WTC11 (cell line): ENCODE measurements at regions not wholly inside any gene's neighbourhood (a gene's known extent, or its start where the extent isn't known, plus 50 kb on each side); places are given as distances from the start of the nearest gene placed in this dataset.

Experiments
- ATAC-seq: fragments of 200-7000 bp; cut with Tn5 transposase; 2 replicates; pipeline ENCODE4 v1.10.0; 2021; ENCODE audit warnings: mild to moderate bottlenecking, moderate library complexity
- CTCF ChIA-PET: fragments of 300-600 bp; sonication (Branson Sonifier 250); formaldehyde crosslinking; loops from one replicate; lab custom pipeline; 2021; ENCODE audit warnings: antibody characterized with exemption; lab: Charles Lee
- POLR2A ChIA-PET: fragments of 350-600 bp; sonication (Branson Sonifier 250); formaldehyde crosslinking; loops from one replicate; lab custom pipeline; 2021; ENCODE audit warnings: antibody characterized with exemption; lab: Charles Lee
- DNase-seq: peaks from one replicate; pipeline ENCODE4 v3.0.0; 2021; ENCODE audit warnings: low spot score
- H3K27ac Mint-ChIP-seq: 2 replicates; pipeline ENCODE4 v1.8.0; 2021; ENCODE audit warnings: mixed read lengths
- H3K27me3 Mint-ChIP-seq: 2 replicates; pipeline ENCODE4 v1.8.0; 2021; ENCODE audit warnings: low read depth, mild to moderate bottlenecking, moderate library complexity, mixed read lengths
- H3K36me3 Mint-ChIP-seq: 2 replicates; pipeline ENCODE4 v1.8.0; 2021; ENCODE audit warnings: mixed read lengths
- H3K4me1 Mint-ChIP-seq: 2 replicates; pipeline ENCODE4 v1.8.0; 2022; ENCODE audit warnings: mixed read lengths
- H3K4me3 Mint-ChIP-seq: 2 replicates; pipeline ENCODE4 v1.8.0; 2021; ENCODE audit warnings: mild to moderate bottlenecking, moderate library complexity, mixed read lengths
- H3K9me3 Mint-ChIP-seq: 2 replicates; pipeline ENCODE4 v1.8.0; 2021; ENCODE audit warnings: mixed read lengths
- CBFB ChIP-seq: sonication (generic); formaldehyde crosslinking; IDR thresholded peaks from 2 replicates; pipeline ENCODE4 v1.8.1; 2022; ENCODE audit warnings: mild to moderate bottlenecking, low read depth, missing genetic modification reagents
- ELF4 ChIP-seq: sonication (generic); formaldehyde crosslinking; IDR thresholded peaks from 2 replicates; pipeline ENCODE4 v1.8.1; 2022; ENCODE audit warnings: low read depth, mild to moderate bottlenecking, moderate library complexity, missing genetic modification reagents
- ESRRA ChIP-seq: sonication (generic); formaldehyde crosslinking; IDR thresholded peaks from 2 replicates; pipeline ENCODE4 v1.8.1; 2022; ENCODE audit warnings: mild to moderate bottlenecking, missing genetic modification reagents, borderline replicate concordance
- GABPB1 ChIP-seq: sonication (generic); formaldehyde crosslinking; IDR thresholded peaks from 2 replicates; pipeline ENCODE4 v1.8.1; 2023; ENCODE audit warnings: mild to moderate bottlenecking, missing genetic modification reagents
- GTF2I ChIP-seq: fragments of 250-450 bp; sonication (Bioruptor Pico); conservative IDR thresholded peaks from 2 replicates; pipeline ENCODE4 v1.4.0; 2021; ENCODE audit warnings: mild to moderate bottlenecking
- MXD4 ChIP-seq: fragments of 250-450 bp; sonication (Bioruptor Pico); IDR thresholded peaks from 2 replicates; pipeline ENCODE4 v1.8.0; 2021; ENCODE audit warnings: mild to moderate bottlenecking, moderate library complexity, borderline replicate concordance
- SOX15 ChIP-seq: fragments of 250-450 bp; sonication (Bioruptor Pico); IDR thresholded peaks from 2 replicates; pipeline ENCODE4 v1.9.0; 2021; ENCODE audit warnings: mild to moderate bottlenecking
- ZBTB21 ChIP-seq: sonication (generic); formaldehyde crosslinking; IDR thresholded peaks from 2 replicates; pipeline ENCODE4 v1.8.1; 2023; ENCODE audit warnings: mild to moderate bottlenecking, missing genetic modification reagents, borderline replicate concordance
- ZNF121 ChIP-seq: sonication (generic); formaldehyde crosslinking; IDR thresholded peaks from 2 replicates; pipeline ENCODE4 v1.8.0; 2023; ENCODE audit warnings: missing genetic modification reagents
- ZNF138 ChIP-seq: sonication (generic); formaldehyde crosslinking; conservative IDR thresholded peaks from 2 replicates; pipeline ENCODE4 v1.8.1; 2022; ENCODE audit warnings: mild to moderate bottlenecking, moderate library complexity, missing genetic modification reagents
- ZNF219 ChIP-seq: sonication (generic); formaldehyde crosslinking; IDR thresholded peaks from 2 replicates; pipeline ENCODE4 v1.8.0; 2023; ENCODE audit warnings: missing genetic modification reagents, mild to moderate bottlenecking, borderline replicate concordance
- ZNF396 ChIP-seq: fragments of 250-450 bp; sonication (Bioruptor Pico); IDR thresholded peaks from 2 replicates; pipeline ENCODE4 v1.8.0; 2021; ENCODE audit warnings: mild to moderate bottlenecking, moderate library complexity, borderline replicate concordance
- ZNF416 ChIP-seq: fragments of 250-450 bp; sonication (Bioruptor Pico); IDR thresholded peaks from 2 replicates; pipeline ENCODE4 v1.9.0; 2021; ENCODE audit warnings: mild to moderate bottlenecking, inconsistent platforms
- TF ChIP-seq, protein P1 (sequence below): sonication (generic); formaldehyde crosslinking; IDR thresholded peaks from 2 replicates; pipeline ENCODE4 v1.8.1; 2023; ENCODE audit warnings: mild to moderate bottlenecking, missing genetic modification reagents, borderline replicate concordance
- TF ChIP-seq, protein P2 (sequence below): sonication (generic); formaldehyde crosslinking; IDR thresholded peaks from 2 replicates; pipeline ENCODE4 v1.8.0; 2022; ENCODE audit warnings: mild to moderate bottlenecking, missing genetic modification reagents
- TF ChIP-seq, protein P3 (sequence below): sonication (generic); formaldehyde crosslinking; IDR thresholded peaks from 2 replicates; pipeline ENCODE4 v1.8.1; 2022; ENCODE audit warnings: low read depth, missing genetic modification reagents, borderline replicate concordance
- TF ChIP-seq, protein P4 (sequence below): fragments of 250-450 bp; sonication (Bioruptor Pico); IDR thresholded peaks from 2 replicates; pipeline ENCODE4 v1.9.0; 2021; ENCODE audit warnings: mild to moderate bottlenecking, borderline replicate concordance
- TF ChIP-seq, protein P5 (sequence below): sonication (generic); formaldehyde crosslinking; IDR thresholded peaks from 2 replicates; pipeline ENCODE4 v1.8.1; 2022; ENCODE audit warnings: low read depth, mild to moderate bottlenecking, moderate library complexity, missing genetic modification reagents, borderline replicate concordance
- TF ChIP-seq, protein P6 (sequence below): sonication (generic); formaldehyde crosslinking; IDR thresholded peaks from 2 replicates; pipeline ENCODE4 v1.8.1; 2022; ENCODE audit warnings: missing genetic modification reagents, borderline replicate concordance

DNA sequence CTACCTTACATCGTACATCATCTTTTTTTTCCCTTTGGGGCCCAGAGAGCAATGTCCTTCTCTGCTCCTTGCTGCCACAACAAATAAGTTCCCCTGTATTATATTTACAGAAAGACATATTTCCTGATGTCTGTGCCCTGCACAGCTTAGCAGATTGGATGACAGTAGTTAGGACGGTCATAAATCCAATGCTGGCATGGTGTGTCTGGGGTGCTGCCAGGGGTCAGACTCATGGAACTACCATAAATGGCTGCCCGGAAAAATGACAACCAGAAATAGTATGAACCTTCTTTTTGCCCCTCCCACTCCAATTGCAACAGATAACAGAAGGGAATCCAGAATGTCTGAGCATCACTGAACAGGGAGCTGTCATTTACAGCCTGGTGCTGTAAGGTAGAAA is 511.1 kb downstream of the PSAT1 start (continued):
- TF ChIP-seq, protein P1, sequence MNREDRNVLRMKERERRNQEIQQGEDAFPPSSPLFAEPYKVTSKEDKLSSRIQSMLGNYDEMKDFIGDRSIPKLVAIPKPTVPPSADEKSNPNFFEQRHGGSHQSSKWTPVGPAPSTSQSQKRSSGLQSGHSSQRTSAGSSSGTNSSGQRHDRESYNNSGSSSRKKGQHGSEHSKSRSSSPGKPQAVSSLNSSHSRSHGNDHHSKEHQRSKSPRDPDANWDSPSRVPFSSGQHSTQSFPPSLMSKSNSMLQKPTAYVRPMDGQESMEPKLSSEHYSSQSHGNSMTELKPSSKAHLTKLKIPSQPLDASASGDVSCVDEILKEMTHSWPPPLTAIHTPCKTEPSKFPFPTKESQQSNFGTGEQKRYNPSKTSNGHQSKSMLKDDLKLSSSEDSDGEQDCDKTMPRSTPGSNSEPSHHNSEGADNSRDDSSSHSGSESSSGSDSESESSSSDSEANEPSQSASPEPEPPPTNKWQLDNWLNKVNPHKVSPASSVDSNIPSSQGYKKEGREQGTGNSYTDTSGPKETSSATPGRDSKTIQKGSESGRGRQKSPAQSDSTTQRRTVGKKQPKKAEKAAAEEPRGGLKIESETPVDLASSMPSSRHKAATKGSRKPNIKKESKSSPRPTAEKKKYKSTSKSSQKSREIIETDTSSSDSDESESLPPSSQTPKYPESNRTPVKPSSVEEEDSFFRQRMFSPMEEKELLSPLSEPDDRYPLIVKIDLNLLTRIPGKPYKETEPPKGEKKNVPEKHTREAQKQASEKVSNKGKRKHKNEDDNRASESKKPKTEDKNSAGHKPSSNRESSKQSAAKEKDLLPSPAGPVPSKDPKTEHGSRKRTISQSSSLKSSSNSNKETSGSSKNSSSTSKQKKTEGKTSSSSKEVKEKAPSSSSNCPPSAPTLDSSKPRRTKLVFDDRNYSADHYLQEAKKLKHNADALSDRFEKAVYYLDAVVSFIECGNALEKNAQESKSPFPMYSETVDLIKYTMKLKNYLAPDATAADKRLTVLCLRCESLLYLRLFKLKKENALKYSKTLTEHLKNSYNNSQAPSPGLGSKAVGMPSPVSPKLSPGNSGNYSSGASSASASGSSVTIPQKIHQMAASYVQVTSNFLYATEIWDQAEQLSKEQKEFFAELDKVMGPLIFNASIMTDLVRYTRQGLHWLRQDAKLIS (CRISPR knock-in tag) = no peak
- TF ChIP-seq GABPB1 (CRISPR knock-in tag) = no peak
- no peak for TF ChIP-seq ZNF396 (CRISPR knock-in tag)
- TF ChIP-seq ZNF219 = no peak
- no peak for TF ChIP-seq ESRRA (CRISPR knock-in tag)
- no peak for TF ChIP-seq ZNF416
- TF ChIP-seq, protein P2, sequence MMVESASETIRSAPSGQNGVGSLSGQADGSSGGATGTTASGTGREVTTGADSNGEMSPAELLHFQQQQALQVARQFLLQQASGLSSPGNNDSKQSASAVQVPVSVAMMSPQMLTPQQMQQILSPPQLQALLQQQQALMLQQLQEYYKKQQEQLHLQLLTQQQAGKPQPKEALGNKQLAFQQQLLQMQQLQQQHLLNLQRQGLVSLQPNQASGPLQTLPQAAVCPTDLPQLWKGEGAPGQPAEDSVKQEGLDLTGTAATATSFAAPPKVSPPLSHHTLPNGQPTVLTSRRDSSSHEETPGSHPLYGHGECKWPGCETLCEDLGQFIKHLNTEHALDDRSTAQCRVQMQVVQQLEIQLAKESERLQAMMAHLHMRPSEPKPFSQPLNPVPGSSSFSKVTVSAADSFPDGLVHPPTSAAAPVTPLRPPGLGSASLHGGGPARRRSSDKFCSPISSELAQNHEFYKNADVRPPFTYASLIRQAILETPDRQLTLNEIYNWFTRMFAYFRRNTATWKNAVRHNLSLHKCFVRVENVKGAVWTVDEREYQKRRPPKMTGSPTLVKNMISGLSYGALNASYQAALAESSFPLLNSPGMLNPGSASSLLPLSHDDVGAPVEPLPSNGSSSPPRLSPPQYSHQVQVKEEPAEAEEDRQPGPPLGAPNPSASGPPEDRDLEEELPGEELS = no peak
- TF ChIP-seq, protein P3, sequence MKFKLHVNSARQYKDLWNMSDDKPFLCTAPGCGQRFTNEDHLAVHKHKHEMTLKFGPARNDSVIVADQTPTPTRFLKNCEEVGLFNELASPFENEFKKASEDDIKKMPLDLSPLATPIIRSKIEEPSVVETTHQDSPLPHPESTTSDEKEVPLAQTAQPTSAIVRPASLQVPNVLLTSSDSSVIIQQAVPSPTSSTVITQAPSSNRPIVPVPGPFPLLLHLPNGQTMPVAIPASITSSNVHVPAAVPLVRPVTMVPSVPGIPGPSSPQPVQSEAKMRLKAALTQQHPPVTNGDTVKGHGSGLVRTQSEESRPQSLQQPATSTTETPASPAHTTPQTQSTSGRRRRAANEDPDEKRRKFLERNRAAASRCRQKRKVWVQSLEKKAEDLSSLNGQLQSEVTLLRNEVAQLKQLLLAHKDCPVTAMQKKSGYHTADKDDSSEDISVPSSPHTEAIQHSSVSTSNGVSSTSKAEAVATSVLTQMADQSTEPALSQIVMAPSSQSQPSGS (CRISPR knock-in tag) = no peak

DNA sequence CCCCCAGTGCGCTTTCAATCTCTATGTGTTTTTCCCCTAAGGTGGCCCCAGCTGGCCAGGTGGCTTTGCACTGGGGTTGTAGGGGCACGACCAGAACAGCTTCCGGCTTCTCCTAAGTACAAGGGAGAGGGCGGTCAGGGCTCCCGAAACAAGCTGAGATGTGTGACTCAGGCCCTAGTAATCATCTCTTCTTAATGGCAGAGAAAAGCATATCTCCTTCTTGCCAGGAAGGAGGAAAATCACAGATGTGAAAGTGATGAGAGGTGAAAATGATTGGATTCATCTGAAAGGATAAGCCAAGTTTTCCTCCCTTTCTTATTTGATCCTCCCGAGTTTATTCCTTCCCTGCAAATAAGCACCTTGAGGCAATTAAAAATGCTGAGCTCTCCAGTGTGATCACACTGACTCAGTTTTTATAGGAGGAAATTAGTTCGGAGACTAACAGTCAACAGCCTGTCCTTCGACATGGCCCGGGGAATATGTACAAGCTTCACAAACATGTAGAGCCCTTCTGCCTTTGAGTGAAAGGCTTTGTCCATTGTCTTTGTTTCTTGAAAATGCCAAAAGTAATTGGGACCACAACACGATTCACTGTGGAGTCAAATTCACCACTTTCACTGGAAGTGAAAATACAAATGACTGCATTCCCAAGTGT is 514.8 kb downstream of the PSAT1 start:
- H3K9me3 Mint-ChIP-seq = no peaks in the 10 kb centered on the region
- 0 out of 2 replicates have a peak, but pooled peaks cover 5% of the 10 kb centered on the region for H3K4me1 Mint-ChIP-seq
- H3K27ac Mint-ChIP-seq = no peak overlapping the region
- TF ChIP-seq, protein P4, sequence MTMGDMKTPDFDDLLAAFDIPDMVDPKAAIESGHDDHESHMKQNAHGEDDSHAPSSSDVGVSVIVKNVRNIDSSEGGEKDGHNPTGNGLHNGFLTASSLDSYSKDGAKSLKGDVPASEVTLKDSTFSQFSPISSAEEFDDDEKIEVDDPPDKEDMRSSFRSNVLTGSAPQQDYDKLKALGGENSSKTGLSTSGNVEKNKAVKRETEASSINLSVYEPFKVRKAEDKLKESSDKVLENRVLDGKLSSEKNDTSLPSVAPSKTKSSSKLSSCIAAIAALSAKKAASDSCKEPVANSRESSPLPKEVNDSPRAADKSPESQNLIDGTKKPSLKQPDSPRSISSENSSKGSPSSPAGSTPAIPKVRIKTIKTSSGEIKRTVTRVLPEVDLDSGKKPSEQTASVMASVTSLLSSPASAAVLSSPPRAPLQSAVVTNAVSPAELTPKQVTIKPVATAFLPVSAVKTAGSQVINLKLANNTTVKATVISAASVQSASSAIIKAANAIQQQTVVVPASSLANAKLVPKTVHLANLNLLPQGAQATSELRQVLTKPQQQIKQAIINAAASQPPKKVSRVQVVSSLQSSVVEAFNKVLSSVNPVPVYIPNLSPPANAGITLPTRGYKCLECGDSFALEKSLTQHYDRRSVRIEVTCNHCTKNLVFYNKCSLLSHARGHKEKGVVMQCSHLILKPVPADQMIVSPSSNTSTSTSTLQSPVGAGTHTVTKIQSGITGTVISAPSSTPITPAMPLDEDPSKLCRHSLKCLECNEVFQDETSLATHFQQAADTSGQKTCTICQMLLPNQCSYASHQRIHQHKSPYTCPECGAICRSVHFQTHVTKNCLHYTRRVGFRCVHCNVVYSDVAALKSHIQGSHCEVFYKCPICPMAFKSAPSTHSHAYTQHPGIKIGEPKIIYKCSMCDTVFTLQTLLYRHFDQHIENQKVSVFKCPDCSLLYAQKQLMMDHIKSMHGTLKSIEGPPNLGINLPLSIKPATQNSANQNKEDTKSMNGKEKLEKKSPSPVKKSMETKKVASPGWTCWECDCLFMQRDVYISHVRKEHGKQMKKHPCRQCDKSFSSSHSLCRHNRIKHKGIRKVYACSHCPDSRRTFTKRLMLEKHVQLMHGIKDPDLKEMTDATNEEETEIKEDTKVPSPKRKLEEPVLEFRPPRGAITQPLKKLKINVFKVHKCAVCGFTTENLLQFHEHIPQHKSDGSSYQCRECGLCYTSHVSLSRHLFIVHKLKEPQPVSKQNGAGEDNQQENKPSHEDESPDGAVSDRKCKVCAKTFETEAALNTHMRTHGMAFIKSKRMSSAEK (CRISPR knock-in tag) = no peak
- TF ChIP-seq CBFB = no peak
- no peak for TF ChIP-seq GTF2I
- TF ChIP-seq, protein P5, sequence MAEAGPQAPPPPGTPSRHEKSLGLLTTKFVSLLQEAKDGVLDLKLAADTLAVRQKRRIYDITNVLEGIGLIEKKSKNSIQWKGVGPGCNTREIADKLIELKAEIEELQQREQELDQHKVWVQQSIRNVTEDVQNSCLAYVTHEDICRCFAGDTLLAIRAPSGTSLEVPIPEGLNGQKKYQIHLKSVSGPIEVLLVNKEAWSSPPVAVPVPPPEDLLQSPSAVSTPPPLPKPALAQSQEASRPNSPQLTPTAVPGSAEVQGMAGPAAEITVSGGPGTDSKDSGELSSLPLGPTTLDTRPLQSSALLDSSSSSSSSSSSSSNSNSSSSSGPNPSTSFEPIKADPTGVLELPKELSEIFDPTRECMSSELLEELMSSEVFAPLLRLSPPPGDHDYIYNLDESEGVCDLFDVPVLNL (CRISPR knock-in tag) = no peak
- no peak for TF ChIP-seq ZBTB21 (CRISPR knock-in tag)
- TF ChIP-seq ESRRA (CRISPR knock-in tag) = no peak
- TF ChIP-seq, protein P2 = no peak
- TF ChIP-seq ZNF121 (CRISPR knock-in tag) = no peak
- TF ChIP-seq SOX15 (CRISPR knock-in tag) = no peak
- TF ChIP-seq ZNF138 (CRISPR knock-in tag) = no peak
- no peak for TF ChIP-seq ELF4 (CRISPR knock-in tag)
- TF ChIP-seq MXD4 (CRISPR knock-in tag) = no peak
- TF ChIP-seq, protein P6, sequence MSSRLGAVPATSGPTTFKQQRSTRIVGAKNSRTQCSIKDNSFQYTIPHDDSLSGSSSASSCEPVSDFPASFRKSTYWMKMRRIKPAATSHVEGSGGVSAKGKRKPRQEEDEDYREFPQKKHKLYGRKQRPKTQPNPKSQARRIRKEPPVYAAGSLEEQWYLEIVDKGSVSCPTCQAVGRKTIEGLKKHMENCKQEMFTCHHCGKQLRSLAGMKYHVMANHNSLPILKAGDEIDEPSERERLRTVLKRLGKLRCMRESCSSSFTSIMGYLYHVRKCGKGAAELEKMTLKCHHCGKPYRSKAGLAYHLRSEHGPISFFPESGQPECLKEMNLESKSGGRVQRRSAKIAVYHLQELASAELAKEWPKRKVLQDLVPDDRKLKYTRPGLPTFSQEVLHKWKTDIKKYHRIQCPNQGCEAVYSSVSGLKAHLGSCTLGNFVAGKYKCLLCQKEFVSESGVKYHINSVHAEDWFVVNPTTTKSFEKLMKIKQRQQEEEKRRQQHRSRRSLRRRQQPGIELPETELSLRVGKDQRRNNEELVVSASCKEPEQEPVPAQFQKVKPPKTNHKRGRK (CRISPR knock-in tag) = no peak
- no peaks in the 10 kb centered on the region for H3K36me3 Mint-ChIP-seq
- DNase-seq (no peak), ATAC-seq (0 out of 2 replicates have a peak, but pooled peaks have one; percentile 24)
- no peak overlapping the region for H3K4me3 Mint-ChIP-seq
- ChIA-PET CTCF (no interaction called here), POLR2A (no interaction called here)
- H3K27me3 Mint-ChIP-seq = no peaks in the 10 kb centered on the region
